ENCODE measurements at regions not wholly inside any gene's neighbourhood (a gene's known extent, or its start where the extent isn't known, plus 50 kb on each side); places are given as distances from the start of the nearest gene placed in this dataset.
"Not testable (repeated sequence)": the region's sequence is repeated elsewhere in the genome, so short reads cannot be mapped to it uniquely, and the experiment has no call there.

DNA sequence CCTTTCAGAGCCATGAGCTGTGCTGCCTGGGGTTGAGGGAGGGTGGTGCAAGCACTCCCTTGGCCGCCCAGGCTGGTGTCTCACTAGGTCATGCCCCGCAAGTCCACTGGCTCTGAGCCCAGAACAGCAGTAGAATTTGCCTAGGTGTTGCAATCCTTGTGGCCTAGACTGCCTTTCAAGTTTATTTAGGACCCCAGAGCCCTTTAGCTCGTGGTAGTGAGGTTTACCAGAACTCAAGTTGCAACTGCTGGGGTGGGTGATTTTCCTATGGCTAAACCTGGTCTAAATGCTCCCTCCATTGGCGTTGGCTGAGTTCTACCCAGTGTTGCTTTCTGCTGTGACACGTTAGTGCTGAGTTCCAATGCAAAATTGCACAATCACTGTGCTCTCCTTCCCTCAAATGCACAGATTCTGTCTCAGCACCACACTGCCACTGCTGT, 287.2 kb downstream of the BCAT1 start:
- H3K27ac Mint-ChIP-seq: peak overlapping the region; percentile 22
- no peaks in the 10 kb centered on the region for H3K36me3 ChIP-seq
- H3K4me1 ChIP-seq: no peaks in the 10 kb centered on the region
- no peaks in the 10 kb centered on the region for H4K20me1 ChIP-seq (ENCODE audit: low read depth)
- no peaks in the 10 kb centered on the region for H3K27me3 ChIP-seq
- no peaks in the 10 kb centered on the region for H3K79me2 ChIP-seq (ENCODE audit: low read depth)
- H3K9me3 ChIP-seq (ENCODE audit: low read depth): no peaks in the 10 kb centered on the region
- H3F3A ChIP-seq (ENCODE audit: low read depth): no peaks in the 10 kb centered on the region
- TF ChIP-seq CTCF (IDR thresholded peaks at IDR 0.05) (no peak), EZH2phosphoT487 (IDR thresholded peaks at IDR 0.05) (no peak), EZH2 (IDR thresholded peaks at IDR 0.05) (no peak)
- no peak overlapping the region for H3K9ac ChIP-seq
- no peak overlapping the region for H3K4me3 Mint-ChIP-seq
- H3K4me2 ChIP-seq: no peak overlapping the region
- H3K36me3 Mint-ChIP-seq: peaks cover 8% of the 10 kb centered on the region
- no peak overlapping the region for H2AFZ ChIP-seq (replicated peaks)
- no peak overlapping the region for H3K27ac ChIP-seq
- H3K4me3 ChIP-seq: no peak overlapping the region
- peaks cover 19% of the 10 kb centered on the region for H3K4me1 Mint-ChIP-seq
- no peak for DNase-seq (ENCODE audit: low spot score)
- peaks cover 4% of the 10 kb centered on the region for H3K27me3 Mint-ChIP-seq (ENCODE audit: insufficient read depth, low read depth)
- peaks cover 23% of the 10 kb centered on the region for H3K9me3 Mint-ChIP-seq

DNA sequence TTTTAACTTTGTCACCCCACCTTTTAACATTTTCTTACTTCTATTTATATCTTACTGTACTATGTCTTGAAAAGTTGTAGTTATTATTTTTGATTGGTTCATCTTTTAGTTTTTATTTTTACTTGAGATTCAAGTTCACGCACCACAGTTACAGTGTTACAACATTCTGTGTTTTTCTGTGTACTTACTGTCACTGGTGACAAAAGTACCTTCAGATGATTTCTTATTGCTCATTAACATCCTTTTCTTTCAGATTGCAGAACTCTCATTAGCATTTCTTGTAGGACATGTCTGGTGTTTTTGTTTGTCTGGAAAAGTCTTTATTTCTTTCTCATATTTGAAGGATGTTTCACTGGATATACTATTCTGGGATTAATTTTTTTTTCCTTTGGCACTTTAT, 289.9 kb downstream of the BCAT1 start:
- no peaks in the 10 kb centered on the region for H3K9me3 ChIP-seq (ENCODE audit: low read depth)
- peaks cover 8% of the 10 kb centered on the region for H3K36me3 Mint-ChIP-seq
- H3K9me3 Mint-ChIP-seq: peaks cover 38% of the 10 kb centered on the region
- H3K4me3 ChIP-seq: no peak overlapping the region
- no peaks in the 10 kb centered on the region for H4K20me1 ChIP-seq (ENCODE audit: low read depth)
- TF ChIP-seq EZH2 (IDR thresholded peaks at IDR 0.05): no peak
- TF ChIP-seq CTCF (IDR thresholded peaks at IDR 0.05): no peak
- no peak for TF ChIP-seq EZH2phosphoT487 (IDR thresholded peaks at IDR 0.05)
- H3K79me2 ChIP-seq (ENCODE audit: low read depth): no peaks in the 10 kb centered on the region
- no peaks in the 10 kb centered on the region for H3K4me1 ChIP-seq
- H3F3A ChIP-seq (ENCODE audit: low read depth): no peaks in the 10 kb centered on the region
- no peak overlapping the region for H2AFZ ChIP-seq (replicated peaks)
- no peak overlapping the region for H3K27ac ChIP-seq
- no peaks in the 10 kb centered on the region for H3K27me3 ChIP-seq
- no peak overlapping the region for H3K4me2 ChIP-seq
- H3K4me1 Mint-ChIP-seq: peaks cover 7% of the 10 kb centered on the region
- H3K4me3 Mint-ChIP-seq: no peak overlapping the region
- DNase-seq (ENCODE audit: low spot score): no peak
- peaks cover 4% of the 10 kb centered on the region for H3K27me3 Mint-ChIP-seq (ENCODE audit: insufficient read depth, low read depth)
- no peaks in the 10 kb centered on the region for H3K36me3 ChIP-seq
- H3K9ac ChIP-seq: no peak overlapping the region
- H3K27ac Mint-ChIP-seq: no peak overlapping the region

DNA sequence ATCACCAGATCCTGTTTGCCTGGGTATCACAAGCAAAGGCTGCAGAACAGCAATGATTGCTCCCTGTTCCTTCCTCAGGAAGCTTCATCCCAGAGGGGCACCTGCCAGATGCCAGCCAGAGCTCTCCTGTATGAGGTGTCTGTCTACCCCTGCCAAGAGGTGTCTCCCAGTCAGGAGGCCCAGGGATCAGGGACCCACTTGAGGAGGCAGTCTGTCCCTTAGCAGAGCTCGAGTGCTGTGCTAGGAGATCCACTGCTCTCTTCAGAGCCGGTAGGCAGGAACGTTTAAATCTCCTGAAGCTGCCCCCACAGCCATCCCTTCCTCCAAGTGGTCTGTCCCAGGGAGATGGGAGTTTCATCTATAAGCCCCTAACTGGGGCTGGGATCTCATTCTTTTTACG, 294.6 kb downstream of the BCAT1 start:
- H3K9me3 Mint-ChIP-seq: peaks cover 41% of the 10 kb centered on the region
- H3K79me2 ChIP-seq (ENCODE audit: low read depth); H3K4me2 ChIP-seq; H3K27ac ChIP-seq; DNase-seq (ENCODE audit: low spot score); H3K4me3 Mint-ChIP-seq; H3K4me1 ChIP-seq; H3K9me3 ChIP-seq (ENCODE audit: low read depth); H3K27me3 Mint-ChIP-seq (ENCODE audit: insufficient read depth, low read depth); H3K36me3 ChIP-seq; H3K9ac ChIP-seq; H3K4me3 ChIP-seq; H3K36me3 Mint-ChIP-seq; H3K27ac Mint-ChIP-seq; H3K27me3 ChIP-seq; H3K4me1 Mint-ChIP-seq; H2AFZ ChIP-seq (replicated peaks); H4K20me1 ChIP-seq (ENCODE audit: low read depth); H3F3A ChIP-seq (ENCODE audit: low read depth): not testable (repeated sequence)

DNA sequence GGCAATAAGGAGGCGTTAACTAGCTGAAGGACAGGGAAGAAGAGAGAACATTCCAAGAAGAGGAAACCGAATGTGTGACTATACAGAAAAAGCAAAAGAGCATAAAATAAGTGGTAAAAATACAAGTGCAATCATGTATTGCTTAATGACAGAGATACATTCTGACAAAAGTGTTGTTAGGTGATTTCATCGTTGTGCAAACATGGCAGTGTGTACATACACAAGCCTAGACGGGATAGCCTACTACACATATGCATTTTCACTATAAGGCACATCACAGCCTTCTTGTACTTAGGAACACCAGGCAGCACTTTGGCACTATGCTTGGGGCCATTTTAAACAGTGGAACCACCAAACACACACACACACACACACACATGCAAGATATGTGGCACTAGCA, 299.3 kb downstream of the BCAT1 start:
- Histone ChIP-seq H3K79me2 (ENCODE audit: low read depth) (no peaks in the 10 kb centered on the region), H3K27me3 (no peaks in the 10 kb centered on the region), H3K9me3 (ENCODE audit: low read depth) (no peaks in the 10 kb centered on the region), H3K9ac (no peak overlapping the region), H4K20me1 (ENCODE audit: low read depth) (no peaks in the 10 kb centered on the region), H2AFZ (replicated peaks) (no peak overlapping the region), H3K27ac (no peak overlapping the region), H3K4me1 (no peaks in the 10 kb centered on the region), H3K4me3 (no peak overlapping the region), H3K36me3 (no peaks in the 10 kb centered on the region), H3K4me2 (no peak overlapping the region), H3F3A (ENCODE audit: low read depth) (no peaks in the 10 kb centered on the region)
- H3K27me3 Mint-ChIP-seq (ENCODE audit: insufficient read depth, low read depth): peaks cover 3% of the 10 kb centered on the region
- H3K27ac Mint-ChIP-seq: no peak overlapping the region
- DNase-seq (ENCODE audit: low spot score): no peak
- H3K4me3 Mint-ChIP-seq: no peak overlapping the region
- peaks cover 20% of the 10 kb centered on the region for H3K9me3 Mint-ChIP-seq
- TF ChIP-seq CTCF (IDR thresholded peaks at IDR 0.05): no peak
- H3K36me3 Mint-ChIP-seq: no peaks in the 10 kb centered on the region
- H3K4me1 Mint-ChIP-seq: peaks cover 12% of the 10 kb centered on the region

Measured in neural progenitor cell (in vitro differentiated cells).